NCI-H2196 (cell line): ENCODE measurements at regions not wholly inside any gene's neighbourhood (a gene's known extent, or its start where the extent isn't known, plus 50 kb on each side); places are given as distances from the start of the nearest gene placed in this dataset.
A peak's percentile ranks its signal among the peaks of the same experiment; 100 is the strongest.
"Not testable (repeated sequence)": the region's sequence is repeated elsewhere in the genome, so short reads cannot be mapped to it uniquely, and the experiment has no call there.

Experiments used
- DNase-seq: peaks from one replicate; lab custom pipeline; 2025; ENCODE audit not compliant: unreplicated experiment; lab: John Stamatoyannopoulos, UW

GRCh38 chr5:7202846-7203245 lies 193.1 kb upstream of the ADCY2 start:
- DNase-seq = no peak

GRCh38 chr5:7207979-7208378 lies 188.0 kb upstream of the ADCY2 start:
- DNase-seq = no peak

- DNase-seq = peak; percentile 32
Observed at GRCh38 chr5:7208938-7209337, 187.0 kb upstream of the ADCY2 start.

- DNase-seq = no peak
Observed at GRCh38 chr5:7209658-7210057, 186.3 kb upstream of the ADCY2 start.

- no peak for DNase-seq
Observed at GRCh38 chr5:7210549-7210948, 185.4 kb upstream of the ADCY2 start.

GRCh38 chr5:7213525-7213924 lies 182.4 kb upstream of the ADCY2 start:
- no peak for DNase-seq

GRCh38 chr5:7214906-7215416 lies 181.0 kb upstream of the ADCY2 start:
- no peak for DNase-seq

- no peak for DNase-seq
Observed at GRCh38 chr5:7218141-7218540, 177.8 kb upstream of the ADCY2 start.

GRCh38 chr5:7220156-7220555 lies 175.8 kb upstream of the ADCY2 start:
- no peak for DNase-seq

GRCh38 chr5:7221041-7221440 lies 174.9 kb upstream of the ADCY2 start:
- DNase-seq = no peak

GRCh38 chr5:7225826-7226225 lies 170.1 kb upstream of the ADCY2 start:
- DNase-seq = no peak

- DNase-seq = no peak
Observed at GRCh38 chr5:7242118-7242710, 153.7 kb upstream of the ADCY2 start.

GRCh38 chr5:7244208-7244607 lies 151.7 kb upstream of the ADCY2 start:
- DNase-seq = no peak

- no peak for DNase-seq
Observed at GRCh38 chr5:7245121-7245651, 150.8 kb upstream of the ADCY2 start.

- no peak for DNase-seq
Observed at GRCh38 chr5:7246287-7246686, 149.7 kb upstream of the ADCY2 start.

- DNase-seq = no peak
Observed at GRCh38 chr5:7250004-7250403, 145.9 kb upstream of the ADCY2 start.

- DNase-seq = no peak
Observed at GRCh38 chr5:7250611-7251010, 145.3 kb upstream of the ADCY2 start.

- DNase-seq = no peak
Observed at GRCh38 chr5:7251132-7251531, 144.8 kb upstream of the ADCY2 start.

GRCh38 chr5:7261049-7261448 lies 134.9 kb upstream of the ADCY2 start:
- peak; percentile 65 for DNase-seq

GRCh38 chr5:7261900-7262299 lies 134.0 kb upstream of the ADCY2 start:
- no peak for DNase-seq

GRCh38 chr5:7263398-7264015 lies 132.4 kb upstream of the ADCY2 start:
- not testable (repeated sequence) for DNase-seq

GRCh38 chr5:7265776-7266175 lies 130.2 kb upstream of the ADCY2 start:
- DNase-seq = not testable (repeated sequence)

GRCh38 chr5:7268722-7269121 lies 127.2 kb upstream of the ADCY2 start:
- DNase-seq = not testable (repeated sequence)
